Calu3 (cell line): ENCODE measurements at regions not wholly inside any gene's neighbourhood (a gene's known extent, or its start where the extent isn't known, plus 50 kb on each side); places are given as distances from the start of the nearest gene placed in this dataset.

Experiments used
- BruUV-seq: library from RNA; stranded (reverse); fragments of 400-500 nt; replicated peaks from 2 replicates; lab custom pipeline; 2021; lab: Mats Ljungman, UMichigan
- CTCF ChIA-PET: fragments of 300-600 bp; sonication (Branson Sonifier 250); formaldehyde crosslinking; loops from one replicate; lab custom pipeline; 2022; ENCODE audit warnings: antibody characterized with exemption; lab: Charles Lee
- DNase-seq: peaks from one replicate; pipeline ENCODE4 v3.0.0; 2022
- H3K27ac Mint-ChIP-seq: one replicate; pipeline ENCODE4 v1.8.0; 2022; ENCODE audit warnings: mixed read lengths; ENCODE audit not compliant: unreplicated experiment
- H3K27me3 Mint-ChIP-seq: one replicate; pipeline ENCODE4 v1.8.0; 2022; ENCODE audit warnings: mixed read lengths; ENCODE audit not compliant: unreplicated experiment
- H3K36me3 Mint-ChIP-seq: one replicate; pipeline ENCODE4 v1.8.0; 2022; ENCODE audit warnings: mild to moderate bottlenecking, moderate library complexity, mixed read lengths; ENCODE audit not compliant: insufficient read depth, unreplicated experiment
- H3K4me1 Mint-ChIP-seq: one replicate; pipeline ENCODE4 v1.8.0; 2022; ENCODE audit warnings: mild to moderate bottlenecking, low read depth, mixed read lengths; ENCODE audit not compliant: unreplicated experiment
- H3K4me3 Mint-ChIP-seq: one replicate; pipeline ENCODE4 v1.8.0; 2022; ENCODE audit warnings: mild to moderate bottlenecking, low read depth, moderate library complexity, mixed read lengths; ENCODE audit not compliant: unreplicated experiment
- H3K9me3 Mint-ChIP-seq: one replicate; pipeline ENCODE4 v1.8.0; 2022; ENCODE audit warnings: low read depth, mixed read lengths; ENCODE audit not compliant: unreplicated experiment
- CTCF ChIP-seq: fragments of 200-600 bp; IDR thresholded peaks from one replicate; pipeline ENCODE4 v1.8.0; 2022; ENCODE audit warnings: antibody characterized with exemption; ENCODE audit not compliant: unreplicated experiment
- intact Hi-C: fragments of 100-400 bp; cut with micrococcal nuclease; formaldehyde crosslinking; loops from one replicate; pipeline ENCODE4 v1.10.0; 2022; ENCODE audit not compliant: unreplicated experiment

- H3K4me1 Mint-ChIP-seq, result no peaks in the 10 kb centered on the region
- H3K9me3 Mint-ChIP-seq, result no peaks in the 10 kb centered on the region
- intact Hi-C loops, result loop anchor here (5.0 kb wide), 1 partner anchor 51 kb away; no protein-coding TSS in a partner anchor
- DNase-seq, result no peak
- H3K27me3 Mint-ChIP-seq, result no peaks in the 10 kb centered on the region
- no peaks in the 10 kb centered on the region for H3K36me3 Mint-ChIP-seq
- H3K27ac Mint-ChIP-seq, result no peak overlapping the region
- H3K4me3 Mint-ChIP-seq, result no peak overlapping the region
- CTCF ChIA-PET, result no interaction called here
- no peak for TF ChIP-seq CTCF
- BruUV-seq, result no TSS peak
Observed at GRCh38 chr4:186851291-186852072, 127.8 kb upstream of the FAT1 start.

- Mint-ChIP-seq H3K4me1 (no peaks in the 10 kb centered on the region), H3K9me3 (no peaks in the 10 kb centered on the region), H3K27me3 (no peaks in the 10 kb centered on the region), H3K4me3 (no peak overlapping the region), H3K36me3 (no peaks in the 10 kb centered on the region), H3K27ac (no peak overlapping the region)
- DNase-seq, result no peak
- BruUV-seq, result no TSS peak
- TF ChIP-seq CTCF, result no peak
- intact Hi-C loops, result loop anchor here (5.0 kb wide), 1 partner anchor 50 kb away; no protein-coding TSS in a partner anchor
- CTCF ChIA-PET, result no interaction called here
Observed at GRCh38 chr4:186852073-186852420, 128.4 kb upstream of the FAT1 start.

GRCh38 chr4:186852964-186853391 lies 129.3 kb upstream of the FAT1 start:
- H3K4me1 Mint-ChIP-seq, result no peaks in the 10 kb centered on the region
- intact Hi-C loops, result loop anchor here (5.0 kb wide), 1 partner anchor 49 kb away; no protein-coding TSS in a partner anchor
- H3K27ac Mint-ChIP-seq, result no peak overlapping the region
- TF ChIP-seq CTCF, result no peak
- no peaks in the 10 kb centered on the region for H3K9me3 Mint-ChIP-seq
- DNase-seq, result no peak
- CTCF ChIA-PET, result no interaction called here
- no TSS peak for BruUV-seq
- H3K27me3 Mint-ChIP-seq, result no peaks in the 10 kb centered on the region
- H3K36me3 Mint-ChIP-seq, result no peaks in the 10 kb centered on the region
- no peak overlapping the region for H3K4me3 Mint-ChIP-seq

GRCh38 chr4:186854256-186854655 lies 130.6 kb upstream of the FAT1 start:
- CTCF ChIA-PET, result no interaction called here
- H3K36me3 Mint-ChIP-seq, result no peaks in the 10 kb centered on the region
- BruUV-seq, result no TSS peak
- H3K4me3 Mint-ChIP-seq, result no peak overlapping the region
- no peaks in the 10 kb centered on the region for H3K9me3 Mint-ChIP-seq
- H3K4me1 Mint-ChIP-seq, result no peaks in the 10 kb centered on the region
- intact Hi-C loops, result loop anchor here (5.0 kb wide), 1 partner anchor 48 kb away; no protein-coding TSS in a partner anchor
- H3K27ac Mint-ChIP-seq, result no peak overlapping the region
- no peak for TF ChIP-seq CTCF
- H3K27me3 Mint-ChIP-seq, result no peaks in the 10 kb centered on the region
- no peak for DNase-seq
